IMR-90 (cell line): ENCODE measurements at regions not wholly inside any gene's neighbourhood (a gene's known extent, or its start where the extent isn't known, plus 50 kb on each side); places are given as distances from the start of the nearest gene placed in this dataset.

ENCODE experiments used
- ATAC-seq: fragments of 200-7000 bp; cut with Tn5 transposase; 2 replicates; pipeline ENCODE4 v1.9.1; 2020; ENCODE audit warnings: low read depth, mild to moderate bottlenecking, moderate library complexity
- BruUV-seq: library from RNA; stranded (reverse); fragments of 400-500 nt; replicated peaks from 2 replicates; lab custom pipeline; 2021; lab: Mats Ljungman, UMichigan
- CTCF ChIA-PET: fragments of 300-600 bp; formaldehyde crosslinking; extraction: SDS; loops from one replicate; lab custom pipeline; 2021; ENCODE audit warnings: antibody characterized with exemption; lab: Yijun Ruan, JAX
- POLR2A ChIA-PET: fragments of 300-600 bp; sonication (Branson Sonifier 250); formaldehyde crosslinking; loops from one replicate; lab custom pipeline; 2022; ENCODE audit warnings: antibody characterized with exemption; ENCODE audit not compliant: unreplicated experiment; lab: Charles Lee
- DNase-seq: peaks from one replicate; pipeline ENCODE4 v3.0.0; 2013
- H2AFZ ChIP-seq: replicated peaks from 2 replicates; pipeline ENCODE3; 2013; ENCODE audit warnings: low read length, mild to moderate bottlenecking; ENCODE audit not compliant: poor library complexity
- H2AK5ac ChIP-seq: 2 replicates; pipeline ENCODE4 v1.6.1; 2013; ENCODE audit warnings: low read depth, low read length, inconsistent platforms
- H2AK9ac ChIP-seq: replicated peaks from 2 replicates; pipeline ENCODE3; 2013; ENCODE audit warnings: mild to moderate bottlenecking, low read depth, low read length, moderate library complexity; ENCODE audit not compliant: poor library complexity
- H2BK120ac ChIP-seq: 2 replicates; pipeline ENCODE4 v1.6.1; 2013; ENCODE audit warnings: low read depth, low read length, inconsistent platforms
- H2BK15ac ChIP-seq: 3 replicates; pipeline ENCODE4 v1.6.1; 2013; ENCODE audit warnings: low read depth, low read length, inconsistent platforms
- H2BK20ac ChIP-seq: 2 replicates; pipeline ENCODE4 v1.6.1; 2013; ENCODE audit warnings: low read depth, mild to moderate bottlenecking, inconsistent platforms, low read length, moderate library complexity
- H2BK5ac ChIP-seq: 2 replicates; pipeline ENCODE4 v1.6.1; 2013; ENCODE audit warnings: mild to moderate bottlenecking, low read depth, low read length, inconsistent platforms; ENCODE audit not compliant: poor library complexity, severe bottlenecking
- H3K14ac ChIP-seq: replicated peaks from 2 replicates; pipeline ENCODE4 v1.6.1; 2013; ENCODE audit warnings: low read depth, low read length, inconsistent platforms
- H3K18ac ChIP-seq: 2 replicates; pipeline ENCODE4 v1.6.1; 2013; ENCODE audit warnings: low read depth, low read length, control low read depth
- H3K23ac ChIP-seq: 2 replicates; pipeline ENCODE4 v1.6.1; 2013; ENCODE audit warnings: low read depth, low read length, inconsistent platforms
- H3K27ac ChIP-seq: 2 replicates; pipeline ENCODE4 v1.5.1; 2013; ENCODE audit warnings: mild to moderate bottlenecking, control low read depth, low read length; ENCODE audit not compliant: insufficient read depth
- H3K27me3 ChIP-seq: 2 replicates; pipeline ENCODE4 v1.6.1; 2013; ENCODE audit warnings: low read length; ENCODE audit not compliant: control insufficient read depth, insufficient read depth
- H3K36me3 ChIP-seq: 2 replicates; pipeline ENCODE4 v1.6.1; 2013; ENCODE audit warnings: low read length, mixed read lengths; ENCODE audit not compliant: control insufficient read depth, insufficient read depth
- H3K4ac ChIP-seq: 2 replicates; pipeline ENCODE4 v1.6.1; 2013; ENCODE audit warnings: low read depth, low read length, inconsistent platforms
- H3K4me1 ChIP-seq: 2 replicates; pipeline ENCODE4 v1.6.1; 2013; ENCODE audit warnings: low read length, mixed read lengths; ENCODE audit not compliant: control insufficient read depth, insufficient read depth
- H3K4me2 ChIP-seq: 2 replicates; pipeline ENCODE4 v1.6.1; 2013; ENCODE audit warnings: low read depth, mild to moderate bottlenecking, control low read depth, low read length, moderate library complexity
- H3K4me3 ChIP-seq: 2 replicates; pipeline ENCODE4 v1.5.1; 2013; ENCODE audit warnings: low read depth, mild to moderate bottlenecking, control low read depth, low read length, moderate library complexity; ENCODE audit not compliant: insufficient read depth
- H3K56ac ChIP-seq: 2 replicates; pipeline ENCODE4 v1.6.1; 2013; ENCODE audit warnings: low read length, inconsistent platforms; ENCODE audit not compliant: insufficient read depth; ENCODE audit errors: extremely low read depth
- H3K79me1 ChIP-seq, 2 experiments: 2 replicates each; pipeline ENCODE4 v1.6.1; 2013; ENCODE audit warnings: low read length in 2 of 2, inconsistent platforms in 1 of 2, low read depth in 1 of 2
- H3K9ac ChIP-seq: 2 replicates; pipeline ENCODE4 v1.6.1; 2013; ENCODE audit warnings: low read depth, low read length, control low read depth
- H3K9me1 ChIP-seq: 2 replicates; pipeline ENCODE4 v1.6.1; 2013; ENCODE audit warnings: low read length, inconsistent platforms; ENCODE audit not compliant: insufficient read depth
- H3K9me3 ChIP-seq: 2 replicates; pipeline ENCODE4 v1.6.1; 2013; ENCODE audit warnings: low read length; ENCODE audit not compliant: control insufficient read depth, insufficient read depth
- H4K20me1 ChIP-seq: 2 replicates; pipeline ENCODE4 v1.6.1; 2013; ENCODE audit warnings: low read length, inconsistent platforms; ENCODE audit not compliant: insufficient read depth
- H4K5ac ChIP-seq: 2 replicates; pipeline ENCODE4 v1.6.1; 2013; ENCODE audit warnings: mild to moderate bottlenecking, low read depth, low read length, control low read depth
- H4K8ac ChIP-seq, 2 experiments: 2 replicates each; pipeline ENCODE4 v1.6.1; 2013; ENCODE audit warnings: low read depth in 2 of 2, low read length in 2 of 2, control low read depth in 1 of 2, inconsistent platforms in 1 of 2
- H4K91ac ChIP-seq: 2 replicates; pipeline ENCODE4 v1.6.1; 2013; ENCODE audit warnings: low read depth, low read length, inconsistent platforms; ENCODE audit not compliant: insufficient read depth
- RFX5 ChIP-seq: IDR thresholded peaks from 2 replicates; pipeline ENCODE4 v1.8.0; 2012; ENCODE audit warnings: low read depth, mild to moderate bottlenecking, low read length, moderate library complexity
- USF2 ChIP-seq: fragments of 150-350 bp; IDR thresholded peaks from 2 replicates; pipeline ENCODE4 v1.6.1; 2017; ENCODE audit warnings: mild to moderate bottlenecking, antibody characterized with exemption, low read length, low read depth
- WGBS, 2 experiments: methylation state at CpG; one replicate each; pipeline versions ENCODE4 v1.1.5 to v1.1.7; 2013; ENCODE audit warnings: missing lambda C conversion rate in 2 of 2; ENCODE audit not compliant: insufficient read length in 1 of 2; ENCODE audit errors: extremely low coverage in 2 of 2; 5-methylcytosine and 5-hydroxymethylcytosine counted together
- dilution Hi-C: fragments of 300-500 bp; cut with HindIII; formaldehyde crosslinking; loops from one replicate; pipeline ENCODE4 v1.14.3; 2018; ENCODE audit warnings: low sequenced_read_pairs; ENCODE audit not compliant: unreplicated experiment
- in situ Hi-C: fragments of 300-500 bp; cut with MboI; formaldehyde crosslinking; loops from 3 replicates; pipeline ENCODE4 v1.14.3; 2019; ENCODE audit warnings: low sequenced_read_pairs, inconsistent platforms, mixed read lengths
- intact Hi-C: fragments of 100-400 bp; cut with micrococcal nuclease; formaldehyde crosslinking; loops from 2 replicates; pipeline ENCODE4 v1.10.0; 2022

DNA sequence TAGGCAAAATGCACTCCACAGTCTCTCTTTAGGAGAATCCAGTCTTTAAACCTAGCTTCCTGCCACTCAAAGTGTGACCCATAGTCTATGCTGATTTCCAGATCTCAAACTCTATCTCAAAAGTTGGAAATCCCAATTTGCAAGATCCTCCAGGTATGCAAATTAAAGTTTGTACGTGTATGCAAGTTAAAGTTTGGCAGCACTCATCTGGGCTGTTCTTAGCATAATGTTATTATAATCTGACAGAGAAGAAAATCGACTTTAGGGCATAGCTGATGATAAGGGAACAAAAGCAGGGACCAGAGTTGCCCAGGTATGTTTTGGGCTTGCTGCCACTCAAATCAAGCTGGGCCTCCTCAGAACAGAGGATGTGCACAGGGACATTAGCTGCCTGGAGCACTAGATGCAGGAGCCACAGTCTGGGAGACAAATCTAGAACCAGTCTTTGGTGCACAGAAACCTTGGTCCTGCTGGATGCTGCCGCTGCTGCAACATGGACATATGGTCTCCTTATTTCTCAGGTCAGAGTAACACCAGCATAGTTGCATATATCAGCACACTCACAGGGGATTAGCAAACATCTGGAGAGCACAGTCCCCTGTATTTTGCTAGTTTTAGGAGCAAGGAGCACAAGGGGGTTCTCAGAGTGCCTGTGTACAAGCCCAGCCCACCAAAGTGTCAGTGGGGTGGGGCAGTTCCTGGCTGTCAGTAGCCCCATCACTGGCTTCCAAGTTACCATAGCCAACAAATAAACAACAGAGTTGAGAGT is 242.6 kb downstream of the TTC32 start:
- Histone ChIP-seq H4K91ac (no peak overlapping the region), H3K4me3 (no peak overlapping the region), H3K56ac (no peak overlapping the region), H3K23ac (no peak overlapping the region), H2AFZ (no peak overlapping the region), H2BK5ac (no peak overlapping the region), H3K14ac (no peak overlapping the region), H2AK9ac (no peak overlapping the region), H2BK20ac (no peak overlapping the region), H3K9ac (no peak overlapping the region), H3K4me2 (no peak overlapping the region), H4K20me1 (no peaks in the 10 kb centered on the region), H3K4ac (no peak overlapping the region), H3K9me1 (no peaks in the 10 kb centered on the region), H3K18ac (no peak overlapping the region), H2AK5ac (no peak overlapping the region), H3K9me3 (no peaks in the 10 kb centered on the region), H3K27ac (no peak overlapping the region), H2BK15ac (no peak overlapping the region), H3K4me1 (no peaks in the 10 kb centered on the region), H4K8ac (no peak overlapping the region), H3K27me3 (peaks cover 3% of the 10 kb centered on the region), H3K79me1 (no peaks in the 10 kb centered on the region), H3K36me3 (no peaks in the 10 kb centered on the region), H4K5ac (no peak overlapping the region), H2BK120ac (no peak overlapping the region)
- dilution Hi-C loops (no loop called here), intact Hi-C loops (loop anchor here (5.0 kb wide), 1 partner anchor 117 kb away; no protein-coding TSS in a partner anchor), in situ Hi-C loops (loop anchor here (25.0 kb wide), 1 partner anchor 1147 kb away; no protein-coding TSS in a partner anchor)
- WGBS, 2 experiments = 11% methylated on average over 1 of the region's 3 CpGs; no CpG with 5 or more reads in 1 of the 2 experiments
- ATAC-seq = no peak
- BruUV-seq = no TSS peak
- ChIA-PET POLR2A (no interaction called here), CTCF (no interaction called here)
- no peak for TF ChIP-seq RFX5
- TF ChIP-seq USF2 = no peak
- no peak for DNase-seq
